A549 (cell line): ENCODE measurements at regions not wholly inside any gene's neighbourhood (a gene's known extent, or its start where the extent isn't known, plus 50 kb on each side); places are given as distances from the start of the nearest gene placed in this dataset.

ENCODE experiments used
- BHLHE40 ChIP-seq: IDR thresholded peaks from 2 replicates; pipeline ENCODE4 v1.6.1; 2012; ENCODE audit warnings: low read depth, low read length, inconsistent platforms
- CEBPB ChIP-seq, 2 experiments: fragments of >200 bp in 1 of 2; sonication (Bioruptor Twin) in 1 of 2; formaldehyde crosslinking in 1 of 2; IDR thresholded peaks; 2 replicates each; pipeline ENCODE4 v1.6.1; 2012 to 2016
- CTCF ChIP-seq: fragments of >200 bp; sonication (Bioruptor Twin); formaldehyde crosslinking; IDR thresholded peaks from 3 replicates; pipeline ENCODE4 v1.5.1; 2016
- ESRRA ChIP-seq: fragments of 150-350 bp; IDR thresholded peaks from 2 replicates; pipeline ENCODE4 v1.6.1; 2014; ENCODE audit warnings: mild to moderate bottlenecking, low read length, borderline replicate concordance
- HMGXB4 ChIP-seq: fragments of 250-450 bp; sonication (Bioruptor Pico); IDR thresholded peaks from 2 replicates; pipeline ENCODE4 v1.5.0; 2021; ENCODE audit warnings: mild to moderate bottlenecking, moderate library complexity, borderline replicate concordance
- MAX ChIP-seq: IDR thresholded peaks from 2 replicates; pipeline ENCODE4 v1.6.1; 2012
- POLR2A ChIP-seq: IDR thresholded peaks from 2 replicates; pipeline ENCODE4 v1.6.1; 2012; ENCODE audit warnings: mild to moderate bottlenecking, low read length
- RAD21 ChIP-seq, 2 experiments: fragments of >200 bp in 1 of 2; sonication (Bioruptor Twin) in 1 of 2; formaldehyde crosslinking in 1 of 2; IDR thresholded peaks in 1 of 2; conservative IDR thresholded peaks in 1 of 2; 2 replicates in 1 of 2; 3 replicates in 1 of 2; pipeline ENCODE4 v1.6.1; 2012 to 2018; ENCODE audit warnings: inconsistent platforms in 1 of 2
- SMC3 ChIP-seq: fragments of >200 bp; sonication (Bioruptor Twin); formaldehyde crosslinking; IDR thresholded peaks from 3 replicates; pipeline ENCODE4 v1.6.1; 2018; ENCODE audit warnings: inconsistent platforms
- ZNF302 ChIP-seq: fragments of 250-450 bp; sonication (Bioruptor Pico); IDR thresholded peaks from 2 replicates; pipeline ENCODE4 v1.9.0; 2021; ENCODE audit warnings: inconsistent platforms, mild to moderate bottlenecking, moderate library complexity

- TF ChIP-seq CTCF (peak; percentile 79), ZNF302 (CRISPR knock-in tag) (no peak), ESRRA (no peak), CEBPB (IDR thresholded peaks at IDR 0.05) (no peak), POLR2A (no peak), MAX (no peak), BHLHE40 (no peak), HMGXB4 (CRISPR knock-in tag) (no peak), RAD21 (conservative IDR thresholded peaks at IDR 0.05 in 1 of 2, IDR thresholded peaks at IDR 0.05 in 1 of 2) (peak; percentile 84 to 89), SMC3 (peak; percentile 78)
Observed at GRCh38 chr12:132413931-132414588, 75.9 kb upstream of the FBRSL1 start.
